Stimulated activated memory B cell treated with anti-CD40 and anti-IgM and Interleukin-4, amounts not matched to agents 10 μg/mL and 1 μg/mL and 100 μg/mL, for 72 hours (primary cell): ENCODE measurements at regions not wholly inside any gene's neighbourhood (a gene's known extent, or its start where the extent isn't known, plus 50 kb on each side); places are given as distances from the start of the nearest gene placed in this dataset.
"Not testable (repeated sequence)": the region's sequence is repeated elsewhere in the genome, so short reads cannot be mapped to it uniquely, and the experiment has no call there.

Source experiments
- ATAC-seq: fragments of 150-1000 bp; cut with Tn5 transposase; 2 replicates; pipeline ENCODE4 v1.10.0; 2021
- H3K27ac Mint-ChIP-seq: one replicate; pipeline ENCODE4 v1.8.0; 2022; ENCODE audit warnings: mild to moderate bottlenecking, mixed read lengths
- H3K27me3 Mint-ChIP-seq: one replicate; pipeline ENCODE4 v1.8.0; 2022; ENCODE audit warnings: mixed read lengths
- H3K36me3 Mint-ChIP-seq: one replicate; pipeline ENCODE4 v1.8.0; 2022; ENCODE audit warnings: mixed read lengths
- H3K4me1 Mint-ChIP-seq: one replicate; pipeline ENCODE4 v1.8.0; 2022; ENCODE audit warnings: mixed read lengths
- H3K4me3 Mint-ChIP-seq: one replicate; pipeline ENCODE4 v1.8.0; 2022; ENCODE audit warnings: mild to moderate bottlenecking, moderate library complexity, mixed read lengths
- H3K9me3 Mint-ChIP-seq: one replicate; pipeline ENCODE4 v1.8.0; 2022; ENCODE audit warnings: mixed read lengths

DNA sequence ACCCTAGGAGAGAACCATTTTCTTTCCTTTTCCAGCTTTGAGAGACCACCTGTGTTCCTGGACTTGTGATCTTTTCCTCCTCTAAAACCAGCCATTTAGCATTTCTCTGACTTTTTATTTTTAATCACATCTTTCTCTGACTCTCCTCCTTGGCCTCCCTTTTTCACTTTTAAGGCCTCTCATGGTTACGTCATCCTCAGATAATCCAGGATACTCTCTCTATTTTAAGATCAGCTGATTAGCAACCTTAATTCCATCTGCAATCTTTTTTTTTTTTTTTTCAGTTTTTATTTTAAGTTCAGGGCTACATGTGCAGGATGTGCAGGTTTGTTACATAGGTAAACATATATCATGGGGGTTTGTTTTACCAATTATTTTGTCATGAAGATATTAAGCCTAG is 54.0 kb downstream of the RFPL4B start:
- peaks cover 8% of the 10 kb centered on the region for H3K9me3 Mint-ChIP-seq
- ATAC-seq = no peak
- H3K36me3 Mint-ChIP-seq = no peaks in the 10 kb centered on the region
- no peaks in the 10 kb centered on the region for H3K4me1 Mint-ChIP-seq
- H3K4me3 Mint-ChIP-seq = no peak overlapping the region
- H3K27ac Mint-ChIP-seq = no peak overlapping the region
- H3K27me3 Mint-ChIP-seq = peaks cover 11% of the 10 kb centered on the region

DNA sequence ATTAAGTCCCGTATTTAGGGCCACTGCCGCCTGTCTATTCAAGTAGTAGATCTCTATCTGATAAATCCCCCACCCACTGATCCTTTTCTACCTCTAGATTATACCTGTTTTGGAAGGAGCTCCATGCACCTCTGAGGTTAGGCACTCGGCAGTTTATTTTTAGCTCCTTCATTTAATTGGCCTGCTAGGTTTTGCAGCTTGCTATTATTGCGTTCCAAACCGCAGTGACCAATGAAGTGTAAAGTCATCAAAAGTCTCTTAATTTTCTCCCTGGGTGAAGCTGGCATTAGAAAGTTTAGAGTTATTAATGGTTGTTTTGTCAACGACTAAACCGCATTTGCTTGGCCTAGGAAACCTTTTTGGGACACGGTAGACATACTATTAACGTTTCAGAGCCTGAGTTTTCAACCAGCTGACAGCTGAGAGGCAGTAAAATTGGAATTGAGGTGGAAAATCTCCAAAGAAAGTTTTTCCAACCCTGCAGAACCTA is 60.0 kb downstream of the RFPL4B start:
- no peak for ATAC-seq
- H3K27ac Mint-ChIP-seq = no peak overlapping the region
- H3K4me1 Mint-ChIP-seq = no peaks in the 10 kb centered on the region
- H3K4me3 Mint-ChIP-seq = no peak overlapping the region
- H3K27me3 Mint-ChIP-seq = no peaks in the 10 kb centered on the region
- no peaks in the 10 kb centered on the region for H3K9me3 Mint-ChIP-seq
- H3K36me3 Mint-ChIP-seq = no peaks in the 10 kb centered on the region

DNA sequence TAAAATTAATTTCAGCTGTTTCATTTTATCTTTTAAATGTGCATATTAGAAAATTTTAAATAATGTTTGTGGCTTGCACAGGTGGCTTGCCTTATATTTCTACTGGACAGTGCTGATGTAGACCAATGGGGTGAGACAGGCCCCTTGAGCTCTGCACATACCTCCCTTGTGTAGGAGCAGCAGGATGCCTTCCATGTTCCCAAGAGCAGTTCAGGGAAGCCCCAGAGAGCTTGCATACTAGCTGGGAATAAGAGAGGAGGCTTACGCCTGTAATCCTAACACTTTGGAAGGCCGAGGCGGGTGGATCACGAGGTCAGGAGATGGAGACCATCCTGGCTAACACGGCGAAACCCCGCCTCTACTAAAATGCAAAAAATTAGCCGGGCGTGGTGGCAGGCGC is 61.4 kb downstream of the RFPL4B start:
- no peaks in the 10 kb centered on the region for H3K27me3 Mint-ChIP-seq
- H3K36me3 Mint-ChIP-seq = no peaks in the 10 kb centered on the region
- no peak overlapping the region for H3K27ac Mint-ChIP-seq
- H3K9me3 Mint-ChIP-seq = no peaks in the 10 kb centered on the region
- H3K4me1 Mint-ChIP-seq = no peaks in the 10 kb centered on the region
- no peak for ATAC-seq
- no peak overlapping the region for H3K4me3 Mint-ChIP-seq

DNA sequence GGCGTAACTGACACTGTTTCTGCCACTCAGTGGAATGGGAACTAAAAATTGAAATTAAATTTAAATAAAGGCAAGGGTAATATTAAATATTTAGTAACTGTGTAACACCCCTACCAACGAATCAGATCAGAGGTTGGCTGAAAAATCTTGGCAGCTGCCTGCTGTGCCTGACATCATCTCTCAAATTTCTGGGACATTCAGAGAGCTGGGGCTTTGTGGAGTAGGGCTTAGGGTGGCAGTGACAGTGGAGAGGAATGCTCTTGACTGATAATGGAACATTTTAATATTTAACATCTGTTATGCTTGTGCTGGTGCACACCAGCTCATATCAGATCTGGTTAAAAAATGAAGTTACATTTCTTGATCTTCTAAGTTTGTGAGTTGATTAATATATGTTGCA is 62.2 kb downstream of the RFPL4B start:
- Mint-ChIP-seq H3K27ac (no peak overlapping the region), H3K4me1 (no peaks in the 10 kb centered on the region), H3K36me3 (no peaks in the 10 kb centered on the region), H3K27me3 (no peaks in the 10 kb centered on the region), H3K4me3 (no peak overlapping the region), H3K9me3 (no peaks in the 10 kb centered on the region)
- no peak for ATAC-seq

DNA sequence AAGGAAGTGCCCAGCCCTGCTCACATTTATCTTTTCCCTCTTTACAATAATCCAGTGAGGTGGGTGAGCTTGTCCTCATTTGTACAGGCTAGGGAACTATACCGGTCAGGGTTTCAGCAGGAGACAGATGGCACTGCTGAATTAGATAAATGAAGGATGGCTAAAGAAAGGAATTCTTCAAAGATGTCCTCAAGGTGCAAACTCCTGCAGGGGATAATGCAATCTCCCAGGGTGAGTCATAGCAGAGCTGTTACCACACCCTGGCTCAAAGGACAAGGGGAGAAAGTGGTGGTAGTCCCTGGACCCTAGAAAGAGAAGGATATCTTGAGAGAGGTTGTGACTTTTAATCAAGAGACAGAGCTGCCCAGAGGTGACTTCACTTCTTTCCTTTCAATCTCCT is 66.7 kb downstream of the RFPL4B start:
- Mint-ChIP-seq H3K9me3 (no peaks in the 10 kb centered on the region), H3K27me3 (no peaks in the 10 kb centered on the region), H3K4me1 (no peaks in the 10 kb centered on the region), H3K4me3 (no peak overlapping the region), H3K27ac (no peak overlapping the region), H3K36me3 (no peaks in the 10 kb centered on the region)
- ATAC-seq = no peak

DNA sequence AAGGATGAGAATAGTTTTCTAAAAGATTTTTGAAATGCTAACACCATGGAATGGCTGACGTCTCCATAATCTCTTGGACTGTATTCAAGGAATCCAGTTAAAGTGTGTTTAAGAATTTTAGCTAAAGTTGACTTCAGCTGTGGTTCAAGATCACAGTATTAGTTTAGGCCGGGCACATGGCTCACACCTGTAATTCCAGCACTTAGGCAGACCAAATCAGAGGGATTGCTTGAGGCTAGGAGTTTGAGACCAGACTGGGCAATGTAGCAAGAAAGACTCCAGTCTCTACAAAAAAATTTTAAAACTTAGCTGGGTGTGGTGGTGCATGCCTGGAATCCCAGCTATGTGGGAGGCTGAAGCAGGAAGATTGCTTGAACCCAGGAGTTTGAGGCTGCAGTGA is 68.2 kb downstream of the RFPL4B start:
- Mint-ChIP-seq H3K4me1 (no peaks in the 10 kb centered on the region), H3K27ac (no peak overlapping the region), H3K27me3 (no peaks in the 10 kb centered on the region), H3K36me3 (no peaks in the 10 kb centered on the region), H3K9me3 (no peaks in the 10 kb centered on the region), H3K4me3 (no peak overlapping the region)
- no peak for ATAC-seq

DNA sequence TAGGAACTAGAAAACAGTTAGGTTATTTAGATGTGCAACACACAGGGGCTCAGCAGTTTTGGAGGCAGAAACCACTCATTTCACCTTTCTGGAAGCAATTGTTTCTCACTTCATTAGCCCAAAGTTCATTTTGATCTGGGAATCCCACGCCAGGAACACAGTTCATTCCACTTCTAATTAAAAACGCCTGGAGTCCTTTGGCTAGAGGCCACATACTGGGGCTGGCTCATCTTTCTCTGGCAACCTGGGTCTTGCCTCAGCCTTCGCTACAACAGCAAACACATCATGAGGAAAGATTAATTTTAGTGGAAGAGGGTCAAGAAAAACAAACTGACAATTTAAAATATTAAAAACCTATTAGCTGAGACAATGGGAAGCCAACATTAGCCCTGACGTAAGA is 69.7 kb downstream of the RFPL4B start:
- Mint-ChIP-seq H3K36me3 (no peaks in the 10 kb centered on the region), H3K27ac (no peak overlapping the region), H3K9me3 (no peaks in the 10 kb centered on the region), H3K27me3 (peaks cover 14% of the 10 kb centered on the region), H3K4me3 (no peak overlapping the region), H3K4me1 (no peaks in the 10 kb centered on the region)
- no peak for ATAC-seq

DNA sequence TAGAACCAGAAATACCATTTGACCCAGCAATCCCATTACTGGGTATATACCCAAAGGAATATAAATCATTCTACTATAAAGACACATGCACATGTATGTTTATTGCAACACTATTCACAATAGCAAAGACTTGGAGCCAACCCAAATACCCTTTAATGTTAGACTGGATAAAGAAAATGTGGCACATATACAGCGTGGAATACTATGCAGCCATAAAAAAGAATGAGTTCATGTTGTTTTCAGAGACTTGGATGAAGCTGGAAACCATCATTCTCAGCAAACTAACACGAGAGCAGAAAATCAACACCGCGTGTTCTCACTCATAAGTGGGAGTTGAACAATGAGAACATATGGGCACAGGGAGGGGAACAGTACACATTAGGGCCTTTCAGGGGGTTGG is 79.9 kb downstream of the RFPL4B start:
- H3K4me3 Mint-ChIP-seq, H3K4me1 Mint-ChIP-seq, H3K27ac Mint-ChIP-seq, ATAC-seq, H3K36me3 Mint-ChIP-seq: not testable (repeated sequence)
- Mint-ChIP-seq H3K27me3 (peaks cover 22% of the 10 kb centered on the region), H3K9me3 (peaks cover 12% of the 10 kb centered on the region)

DNA sequence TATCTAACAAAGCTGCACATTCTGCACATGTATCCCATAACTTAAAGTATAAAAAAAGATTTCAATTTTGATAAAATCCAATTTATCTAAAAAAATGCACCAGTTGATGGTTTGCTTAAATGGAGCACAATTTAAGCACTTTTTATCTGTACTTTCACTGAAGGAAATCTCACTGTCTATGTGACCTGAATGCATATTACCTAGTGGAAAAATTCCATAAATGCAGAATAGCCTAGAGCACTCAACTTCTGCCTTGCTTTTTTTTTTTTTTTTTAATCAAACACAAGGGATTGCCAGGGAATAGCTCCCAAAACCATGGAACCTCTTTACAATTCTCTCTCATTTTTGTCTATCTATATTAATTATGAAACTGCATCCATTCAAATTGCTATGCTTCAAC is 80.4 kb downstream of the RFPL4B start:
- no peaks in the 10 kb centered on the region for H3K4me1 Mint-ChIP-seq
- ATAC-seq = no peak
- H3K9me3 Mint-ChIP-seq = peaks cover 12% of the 10 kb centered on the region
- no peak overlapping the region for H3K27ac Mint-ChIP-seq
- no peaks in the 10 kb centered on the region for H3K36me3 Mint-ChIP-seq
- no peak overlapping the region for H3K4me3 Mint-ChIP-seq
- H3K27me3 Mint-ChIP-seq = peaks cover 17% of the 10 kb centered on the region

DNA sequence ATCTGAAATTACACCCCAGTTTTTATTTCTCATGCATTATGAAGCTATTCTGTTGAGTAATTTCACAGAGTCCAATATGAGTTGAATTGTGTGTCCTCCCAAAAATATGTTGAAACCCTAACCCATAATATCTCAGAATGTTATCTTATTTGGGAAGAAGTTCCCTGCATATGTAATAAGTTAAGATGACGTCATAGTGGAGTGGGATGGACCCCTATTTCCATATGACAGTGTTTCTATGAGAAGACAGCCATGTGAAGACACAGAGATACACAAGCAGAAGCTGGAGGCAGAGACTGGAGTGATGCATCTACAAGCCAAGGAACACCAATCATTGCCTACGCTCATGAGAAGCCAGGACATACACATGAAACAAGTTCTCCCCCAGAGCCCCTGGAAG is 81.3 kb downstream of the RFPL4B start:
- Mint-ChIP-seq H3K9me3 (peaks cover 12% of the 10 kb centered on the region), H3K27ac (no peak overlapping the region), H3K4me3 (no peak overlapping the region), H3K36me3 (no peaks in the 10 kb centered on the region), H3K4me1 (no peaks in the 10 kb centered on the region), H3K27me3 (peaks cover 9% of the 10 kb centered on the region)
- no peak for ATAC-seq

DNA sequence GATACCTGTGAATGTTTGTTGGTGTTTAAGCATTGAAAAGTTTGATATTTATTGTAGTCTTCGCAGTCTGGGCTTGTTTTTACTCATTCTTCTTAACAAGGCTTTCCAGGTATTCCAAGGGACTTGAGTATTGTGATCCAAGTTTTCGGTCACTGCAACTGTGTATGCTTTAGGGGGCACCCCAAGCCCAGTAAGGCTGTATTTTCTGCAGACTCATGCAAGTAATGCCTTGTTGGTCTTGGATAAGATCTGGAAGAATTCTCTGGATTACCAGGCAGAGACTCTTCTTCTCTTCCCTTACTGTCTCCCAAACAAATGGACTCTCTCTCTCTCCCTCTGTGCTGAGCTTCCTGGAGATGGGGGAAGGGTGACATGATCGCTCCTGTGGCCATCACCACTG is 82.1 kb downstream of the RFPL4B start:
- H3K36me3 Mint-ChIP-seq = no peaks in the 10 kb centered on the region
- H3K27ac Mint-ChIP-seq = no peak overlapping the region
- peaks cover 1% of the 10 kb centered on the region for H3K27me3 Mint-ChIP-seq
- H3K4me3 Mint-ChIP-seq = no peak overlapping the region
- no peaks in the 10 kb centered on the region for H3K4me1 Mint-ChIP-seq
- H3K9me3 Mint-ChIP-seq = peaks cover 9% of the 10 kb centered on the region
- no peak for ATAC-seq

DNA sequence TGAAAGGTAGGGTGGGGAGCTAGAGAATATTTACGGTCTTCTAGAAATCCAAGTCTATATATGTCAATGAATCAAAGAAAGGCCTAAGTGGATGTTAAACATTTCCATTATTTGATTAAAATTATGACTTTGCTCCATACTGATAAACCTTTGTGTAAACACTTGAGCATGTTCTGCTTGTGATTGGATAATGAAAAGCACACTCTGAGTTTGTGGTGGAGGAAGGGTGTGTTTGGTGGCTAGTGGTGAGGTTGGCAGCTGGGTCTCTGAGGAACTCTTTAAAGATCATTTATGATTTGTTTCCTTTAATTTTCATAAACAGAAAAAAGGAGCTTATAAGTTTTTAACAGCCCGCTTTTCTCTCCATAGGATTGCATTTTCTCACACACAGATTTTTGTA is 84.7 kb downstream of the RFPL4B start:
- Mint-ChIP-seq H3K4me3 (no peak overlapping the region), H3K9me3 (peaks cover 2% of the 10 kb centered on the region), H3K27ac (no peak overlapping the region), H3K4me1 (no peaks in the 10 kb centered on the region), H3K27me3 (no peaks in the 10 kb centered on the region), H3K36me3 (no peaks in the 10 kb centered on the region)
- ATAC-seq = no peak

DNA sequence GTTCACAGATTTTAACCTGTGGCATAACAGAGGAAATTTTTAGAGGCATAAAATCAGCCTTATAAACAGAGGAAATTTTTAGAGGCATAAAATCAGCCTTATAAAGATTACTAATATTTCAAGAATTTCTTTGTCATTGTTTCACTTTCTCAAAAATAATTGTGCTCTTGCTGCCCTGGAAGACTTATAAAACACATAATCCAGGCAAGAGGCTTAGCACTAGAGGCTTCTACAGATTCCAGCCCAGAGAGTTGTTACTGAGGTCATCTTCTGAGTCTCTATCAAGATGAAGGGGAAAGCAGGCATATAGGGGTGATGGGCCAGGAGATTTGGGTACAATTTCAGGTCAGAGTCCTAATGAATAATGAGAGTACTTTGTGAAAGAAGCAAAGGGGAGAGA is 85.7 kb downstream of the RFPL4B start:
- Mint-ChIP-seq H3K4me1 (no peaks in the 10 kb centered on the region), H3K27ac (no peak overlapping the region), H3K36me3 (no peaks in the 10 kb centered on the region), H3K27me3 (no peaks in the 10 kb centered on the region), H3K4me3 (no peak overlapping the region), H3K9me3 (peaks cover 2% of the 10 kb centered on the region)
- no peak for ATAC-seq

DNA sequence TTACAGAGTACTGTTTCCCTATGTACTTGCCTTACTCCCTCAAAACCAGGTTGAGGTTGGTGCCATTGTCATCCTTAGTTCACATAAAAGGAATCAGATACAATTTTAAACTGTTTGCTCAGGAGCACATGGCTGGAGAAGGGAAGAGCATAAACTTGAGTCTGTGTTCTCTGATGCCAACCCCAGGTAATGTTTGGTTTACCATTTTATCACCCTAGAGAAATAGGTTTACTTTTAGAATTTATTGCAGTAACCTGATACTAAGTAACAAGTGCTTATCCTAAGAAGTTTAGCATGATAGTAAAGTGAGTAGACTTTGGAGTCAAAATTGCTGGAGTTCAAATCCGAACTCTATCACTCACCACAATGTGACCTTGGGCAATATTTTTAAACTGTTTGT is 86.3 kb downstream of the RFPL4B start:
- Mint-ChIP-seq H3K9me3 (peaks cover 2% of the 10 kb centered on the region), H3K27me3 (no peaks in the 10 kb centered on the region), H3K27ac (no peak overlapping the region), H3K4me1 (no peaks in the 10 kb centered on the region), H3K36me3 (no peaks in the 10 kb centered on the region), H3K4me3 (no peak overlapping the region)
- ATAC-seq = no peak

DNA sequence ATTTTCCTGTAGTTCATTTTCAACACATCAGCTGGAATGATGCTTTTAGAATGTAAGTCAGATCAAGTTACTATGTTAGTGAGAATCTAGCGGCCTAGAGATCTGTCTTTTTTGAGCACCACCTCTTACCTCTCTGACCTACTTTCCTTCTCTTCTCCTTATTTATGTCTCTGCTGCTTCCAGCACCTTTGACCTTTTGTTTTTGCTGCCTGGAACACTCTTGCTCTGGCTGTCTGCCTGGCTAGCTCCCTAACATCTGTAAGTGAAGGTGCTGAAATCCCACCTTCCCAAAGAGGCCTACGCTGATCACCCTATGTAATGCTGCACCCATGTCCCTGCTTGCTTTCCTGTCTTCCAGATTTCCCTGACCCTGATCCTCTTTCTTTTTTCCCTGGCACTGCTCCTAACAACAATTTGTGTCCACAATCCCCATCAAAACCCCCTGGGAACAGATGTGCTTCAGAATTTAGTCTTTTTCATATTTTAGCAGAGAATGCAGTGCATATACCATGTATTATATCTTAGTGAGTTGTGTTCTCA is 87.8 kb downstream of the RFPL4B start:
- H3K4me3 Mint-ChIP-seq = no peak overlapping the region

DNA sequence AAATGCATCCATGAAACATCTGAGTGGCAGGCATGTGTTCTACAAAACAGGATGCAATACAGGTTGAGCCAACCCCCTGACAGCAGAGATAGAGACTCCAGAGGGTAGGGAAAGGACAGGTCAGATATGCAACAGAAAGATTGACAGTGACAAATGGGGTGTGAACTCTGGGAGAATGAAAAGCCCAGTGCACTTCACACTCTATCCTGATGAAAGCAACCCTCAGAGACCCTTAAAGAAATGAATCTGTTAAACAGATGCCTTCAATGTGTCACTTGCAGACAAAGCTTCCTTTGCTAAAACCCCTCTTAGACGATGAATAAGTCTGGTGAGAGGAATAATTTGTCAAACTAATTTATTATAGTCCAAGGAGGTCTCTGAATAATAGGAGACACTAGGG is 89.9 kb downstream of the RFPL4B start:
- Mint-ChIP-seq H3K36me3 (no peaks in the 10 kb centered on the region), H3K9me3 (no peaks in the 10 kb centered on the region), H3K4me1 (no peaks in the 10 kb centered on the region), H3K4me3 (no peak overlapping the region), H3K27ac (no peak overlapping the region), H3K27me3 (no peaks in the 10 kb centered on the region)
- no peak for ATAC-seq

More for the DNA sequence above, 87.8 kb downstream of the RFPL4B start:
- no peaks in the 10 kb centered on the region for H3K36me3 Mint-ChIP-seq
- H3K4me1 Mint-ChIP-seq = no peaks in the 10 kb centered on the region
- no peaks in the 10 kb centered on the region for H3K9me3 Mint-ChIP-seq
- H3K27me3 Mint-ChIP-seq = no peaks in the 10 kb centered on the region
- no peak overlapping the region for H3K27ac Mint-ChIP-seq
- ATAC-seq = no peak

DNA sequence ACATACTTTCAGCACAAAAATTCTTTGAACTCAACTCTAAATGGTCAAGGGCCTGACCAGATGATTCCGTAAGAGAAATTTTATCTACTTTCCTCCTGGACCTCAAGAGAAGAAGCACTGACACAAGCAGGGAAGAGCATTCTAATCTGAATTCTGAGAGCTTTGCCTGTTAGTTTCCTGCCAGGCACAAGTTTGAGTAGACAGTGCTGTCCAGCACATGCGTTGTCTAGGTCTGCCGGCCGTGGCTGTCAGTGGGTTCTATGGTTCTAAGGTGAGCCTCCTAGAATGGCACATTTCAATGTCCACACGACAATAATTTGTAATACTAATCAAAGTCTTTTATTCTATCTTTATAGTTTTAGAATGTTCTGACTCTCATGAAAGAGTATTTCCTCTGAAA is 91.9 kb downstream of the RFPL4B start:
- Mint-ChIP-seq H3K4me3 (no peak overlapping the region), H3K36me3 (no peaks in the 10 kb centered on the region)
- no peak for ATAC-seq

More for the DNA sequence above, 91.9 kb downstream of the RFPL4B start:
- Mint-ChIP-seq H3K27ac (no peak overlapping the region), H3K27me3 (no peaks in the 10 kb centered on the region), H3K4me1 (no peaks in the 10 kb centered on the region), H3K9me3 (no peaks in the 10 kb centered on the region)
